ENCODE measurements at regions not wholly inside any gene's neighbourhood (a gene's known extent, or its start where the extent isn't known, plus 50 kb on each side); places are given as distances from the start of the nearest gene placed in this dataset.

DNA sequence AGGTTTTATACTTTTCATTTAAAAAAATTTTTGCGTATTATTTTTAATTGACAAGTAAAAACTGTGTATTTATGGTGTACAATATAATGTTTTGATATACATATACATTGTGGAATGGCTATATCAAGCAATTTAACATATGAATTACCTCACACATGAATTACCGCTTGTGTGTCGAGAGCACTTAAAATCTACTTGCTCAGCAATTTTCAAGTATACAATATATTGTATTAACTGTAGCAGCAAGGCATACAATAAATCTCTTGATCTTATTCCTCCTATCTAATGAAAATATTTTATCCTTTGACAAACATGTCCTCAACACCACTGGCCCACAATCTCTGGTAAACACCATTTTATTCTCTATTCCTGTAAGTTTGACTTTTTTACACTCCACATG, 224.4 kb upstream of the CYLC2 start:
- TF ChIP-seq CTCF (IDR thresholded peaks at IDR 0.05), result no peak
- no peak for TF ChIP-seq POLR2A (IDR thresholded peaks at IDR 0.05)

Measured in uterus (tissue), 2 donors.